Activated CD4-positive, alpha-beta T cell treated with anti-CD3 and anti-CD28 coated beads, Interleukin-2, amount 10 ng/mL, durations not matched to agents 24 days and 14 days (primary cell): ENCODE measurements at regions not wholly inside any gene's neighbourhood (a gene's known extent, or its start where the extent isn't known, plus 50 kb on each side); places are given as distances from the start of the nearest gene placed in this dataset.
"Not testable (repeated sequence)": the region's sequence is repeated elsewhere in the genome, so short reads cannot be mapped to it uniquely, and the experiment has no call there.

Source experiments
- DNase-seq: peaks from one replicate; pipeline ENCODE4 v3.0.0; 2022
- H3K27ac Mint-ChIP-seq: one replicate; pipeline ENCODE4 v1.8.0; 2022; ENCODE audit warnings: mild to moderate bottlenecking, mixed read lengths
- H3K27me3 Mint-ChIP-seq: one replicate; pipeline ENCODE4 v1.8.0; 2022; ENCODE audit warnings: mixed read lengths
- H3K36me3 Mint-ChIP-seq: one replicate; pipeline ENCODE4 v1.8.0; 2022; ENCODE audit warnings: low read depth, mild to moderate bottlenecking, mixed read lengths
- H3K4me1 Mint-ChIP-seq: one replicate; pipeline ENCODE4 v1.8.0; 2021; ENCODE audit warnings: mixed read lengths
- H3K4me3 Mint-ChIP-seq: one replicate; pipeline ENCODE4 v1.8.0; 2022; ENCODE audit warnings: mild to moderate bottlenecking, moderate library complexity, mixed read lengths
- H3K9me3 Mint-ChIP-seq: one replicate; pipeline ENCODE4 v1.8.0; 2021; ENCODE audit warnings: mixed read lengths
- intact Hi-C: fragments of 100-400 bp; cut with micrococcal nuclease; formaldehyde crosslinking; loops from one replicate; pipeline ENCODE4 v1.15.1; 2023

DNA sequence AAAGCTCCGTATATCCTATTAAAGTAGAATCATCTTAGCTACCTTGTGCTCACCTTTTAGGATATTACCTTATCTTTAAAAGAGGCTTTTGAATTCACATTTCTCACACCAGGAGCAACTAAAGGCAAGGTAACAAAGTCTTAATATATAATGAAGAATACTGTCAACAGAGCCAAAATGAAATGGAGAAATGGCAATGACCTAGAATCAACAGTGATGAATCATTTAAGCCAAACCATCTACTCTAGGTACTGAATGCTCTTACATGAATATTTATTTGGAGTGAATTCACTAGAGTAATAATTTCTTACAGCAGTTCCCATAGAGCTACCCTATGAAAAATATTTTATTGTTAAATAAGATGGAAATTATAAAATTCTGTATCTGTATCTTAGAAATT is 421.0 kb downstream of the RND3 start:
- H3K27me3 Mint-ChIP-seq: no peaks in the 10 kb centered on the region
- H3K9me3 Mint-ChIP-seq: no peaks in the 10 kb centered on the region
- H3K4me1 Mint-ChIP-seq: no peaks in the 10 kb centered on the region
- no peak overlapping the region for H3K27ac Mint-ChIP-seq
- H3K36me3 Mint-ChIP-seq: no peaks in the 10 kb centered on the region
- intact Hi-C loops: no loop called here
- no peak for DNase-seq
- no peak overlapping the region for H3K4me3 Mint-ChIP-seq

DNA sequence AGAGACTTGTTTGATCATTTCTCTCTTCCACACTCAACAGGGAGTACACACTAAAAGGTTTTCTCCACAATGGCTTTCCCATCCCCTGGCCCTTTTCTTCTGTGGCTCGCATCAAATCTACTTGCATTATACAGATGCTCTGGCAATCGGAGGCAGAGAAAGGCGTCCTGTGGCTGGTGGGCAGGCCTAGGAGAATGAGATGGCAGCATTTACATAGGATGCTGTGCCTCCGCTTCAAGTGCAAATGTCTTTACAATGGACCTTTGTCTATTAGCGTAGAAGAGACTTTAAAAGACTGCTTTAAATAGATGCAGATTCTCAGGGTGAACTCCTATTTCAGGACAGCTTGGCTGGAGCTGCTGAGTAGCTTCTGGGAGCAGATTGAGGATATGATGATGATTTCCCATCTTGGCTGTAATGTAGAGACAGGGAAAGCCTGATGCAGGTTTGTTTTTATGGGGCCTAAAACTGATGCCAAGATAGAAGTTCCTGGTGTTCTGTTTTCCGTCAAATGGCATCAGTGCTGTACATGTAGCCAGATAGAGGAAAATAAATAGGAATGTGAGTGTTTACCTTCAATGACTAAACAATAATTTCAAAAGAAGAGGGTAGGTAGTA is 423.4 kb downstream of the RND3 start:
- no peaks in the 10 kb centered on the region for H3K9me3 Mint-ChIP-seq
- no peaks in the 10 kb centered on the region for H3K27me3 Mint-ChIP-seq
- no peak for DNase-seq
- no peaks in the 10 kb centered on the region for H3K36me3 Mint-ChIP-seq
- intact Hi-C loops: no loop called here
- H3K4me3 Mint-ChIP-seq: no peak overlapping the region
- H3K27ac Mint-ChIP-seq: no peak overlapping the region
- H3K4me1 Mint-ChIP-seq: no peaks in the 10 kb centered on the region

DNA sequence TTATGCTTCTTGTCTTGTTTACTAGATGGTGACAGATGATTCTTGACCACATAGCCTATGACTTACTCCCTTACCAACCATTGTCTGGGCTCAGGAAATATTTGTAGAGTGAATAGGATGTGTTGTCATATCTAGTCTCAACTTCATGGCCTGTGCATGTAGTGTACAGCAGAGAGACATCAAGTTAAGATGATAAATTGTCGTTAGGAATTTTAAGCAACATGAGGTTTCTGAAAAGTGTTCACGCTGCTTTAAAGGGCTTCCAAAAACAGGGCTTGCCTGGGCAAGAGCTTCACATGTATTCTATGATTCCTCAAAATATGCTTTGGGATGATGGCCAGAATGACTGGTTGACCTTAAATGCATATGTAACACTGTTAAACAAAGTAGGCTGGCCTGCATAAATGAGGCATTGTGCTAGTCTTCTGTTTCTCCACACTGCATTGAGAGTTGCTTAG is 424.0 kb downstream of the RND3 start:
- Mint-ChIP-seq H3K27ac (no peak overlapping the region), H3K36me3 (no peaks in the 10 kb centered on the region), H3K4me3 (no peak overlapping the region), H3K4me1 (no peaks in the 10 kb centered on the region), H3K9me3 (no peaks in the 10 kb centered on the region), H3K27me3 (no peaks in the 10 kb centered on the region)
- no peak for DNase-seq
- intact Hi-C loops: no loop called here

DNA sequence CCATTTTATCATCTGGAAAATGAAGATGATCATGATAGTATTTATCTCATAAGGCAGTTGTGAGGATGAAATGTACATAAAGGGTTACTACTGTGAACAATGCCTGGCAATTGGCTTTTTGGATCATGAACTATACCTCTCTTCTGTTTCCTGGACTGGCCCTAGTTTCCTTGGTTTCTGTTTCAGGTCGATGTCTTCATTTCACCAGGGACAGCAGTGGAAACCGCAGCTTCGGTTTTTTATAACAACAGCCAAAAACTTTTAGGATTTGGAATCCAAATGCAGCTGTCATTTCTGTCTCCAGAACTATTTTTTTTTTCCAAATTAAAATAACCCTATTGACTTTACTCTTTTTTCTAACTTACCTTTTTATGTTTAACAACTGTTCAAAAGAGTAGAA is 425.1 kb downstream of the RND3 start:
- no peaks in the 10 kb centered on the region for H3K36me3 Mint-ChIP-seq
- H3K4me1 Mint-ChIP-seq: no peaks in the 10 kb centered on the region
- no peak overlapping the region for H3K4me3 Mint-ChIP-seq
- H3K27me3 Mint-ChIP-seq: no peaks in the 10 kb centered on the region
- H3K9me3 Mint-ChIP-seq: no peaks in the 10 kb centered on the region
- no peak for DNase-seq
- intact Hi-C loops: no loop called here
- H3K27ac Mint-ChIP-seq: no peak overlapping the region

DNA sequence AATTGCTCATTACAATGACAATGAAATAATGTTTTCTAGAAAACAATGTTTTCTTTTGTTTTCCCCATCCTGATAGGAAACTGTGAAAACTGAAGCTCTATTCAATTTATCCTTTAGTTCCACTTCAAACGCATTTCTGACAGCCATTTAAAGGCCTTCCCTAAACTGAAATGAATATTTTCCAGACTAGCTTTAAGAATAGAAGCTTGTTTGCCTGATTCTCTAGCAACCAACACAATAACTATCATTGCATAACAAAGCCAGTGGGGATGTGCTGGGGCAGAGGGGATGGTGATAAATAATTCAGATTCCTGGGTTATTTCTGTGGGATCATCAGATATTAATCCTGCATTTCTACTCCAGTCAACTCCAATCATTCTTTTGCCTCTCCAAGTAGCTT is 427.1 kb downstream of the RND3 start:
- Mint-ChIP-seq H3K4me1 (no peaks in the 10 kb centered on the region), H3K27ac (no peak overlapping the region)
- intact Hi-C loops: no loop called here

DNA sequence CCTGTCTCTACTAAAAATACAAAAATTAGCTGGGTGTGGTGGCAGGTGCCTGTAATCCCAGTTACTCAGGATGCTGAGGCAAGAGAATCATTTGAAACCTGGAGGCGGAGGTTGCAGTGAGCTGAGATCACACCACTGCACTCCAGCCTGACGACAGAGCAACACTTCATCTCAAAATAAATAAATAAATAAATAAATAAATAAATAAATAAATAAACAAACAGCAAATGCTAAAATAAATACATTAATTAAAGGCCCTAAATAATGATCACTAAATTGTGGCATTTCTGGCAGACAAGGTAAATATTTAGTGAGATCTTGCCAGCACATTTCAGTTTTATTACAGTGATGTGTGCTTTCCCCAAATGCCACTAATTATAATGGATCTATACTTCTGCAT is 427.8 kb downstream of the RND3 start:
- H3K36me3 Mint-ChIP-seq, H3K4me1 Mint-ChIP-seq, H3K27ac Mint-ChIP-seq, H3K27me3 Mint-ChIP-seq, DNase-seq, H3K9me3 Mint-ChIP-seq, H3K4me3 Mint-ChIP-seq, intact Hi-C loops: not testable (repeated sequence)

More for the DNA sequence above, 427.1 kb downstream of the RND3 start:
- DNase-seq: no peak
- Mint-ChIP-seq H3K27me3 (no peaks in the 10 kb centered on the region), H3K9me3 (no peaks in the 10 kb centered on the region), H3K36me3 (no peaks in the 10 kb centered on the region), H3K4me3 (no peak overlapping the region)

DNA sequence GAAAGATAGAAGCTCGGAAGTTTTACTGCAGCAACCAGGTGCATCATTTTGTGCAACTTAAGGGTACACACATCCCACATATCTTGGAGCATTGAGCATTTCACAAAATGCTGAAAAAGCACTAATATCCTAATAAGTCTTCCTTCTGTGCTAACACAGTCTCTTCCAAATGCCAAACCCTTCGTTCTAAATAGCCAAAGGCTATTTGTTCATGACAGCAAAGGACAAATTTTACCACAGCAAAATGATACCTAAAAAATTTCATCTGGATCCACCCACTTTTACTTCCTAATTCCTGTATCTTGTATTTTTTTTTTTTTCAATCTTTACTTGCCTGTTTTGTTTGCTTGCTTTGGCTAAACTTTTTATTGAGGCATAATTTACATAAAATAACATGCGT is 435.0 kb downstream of the RND3 start:
- no peaks in the 10 kb centered on the region for H3K9me3 Mint-ChIP-seq
- H3K4me1 Mint-ChIP-seq: no peaks in the 10 kb centered on the region
- H3K4me3 Mint-ChIP-seq: no peak overlapping the region
- H3K27me3 Mint-ChIP-seq: no peaks in the 10 kb centered on the region
- no peak for DNase-seq
- no peak overlapping the region for H3K27ac Mint-ChIP-seq
- no peaks in the 10 kb centered on the region for H3K36me3 Mint-ChIP-seq
- intact Hi-C loops: no loop called here

DNA sequence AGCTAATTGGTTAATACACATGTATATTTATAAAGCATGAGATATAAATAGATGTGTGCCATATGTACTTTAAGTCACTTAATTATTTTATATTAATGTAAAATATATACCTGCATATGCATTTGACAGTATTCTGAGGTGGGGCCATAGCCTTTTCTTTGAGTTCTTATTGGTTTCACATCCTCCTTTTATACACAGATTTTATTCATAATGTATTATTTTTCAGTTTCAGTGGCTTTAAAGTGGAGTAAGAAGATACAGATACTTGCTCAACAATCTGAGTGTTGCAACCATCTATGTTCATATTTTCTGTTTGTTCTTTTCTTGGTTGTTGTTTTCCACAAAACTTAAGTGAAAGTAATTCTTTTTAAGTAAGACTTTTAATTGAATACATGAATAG is 436.5 kb downstream of the RND3 start:
- no peak overlapping the region for H3K4me3 Mint-ChIP-seq
- no peak for DNase-seq
- H3K27me3 Mint-ChIP-seq: no peaks in the 10 kb centered on the region
- no peaks in the 10 kb centered on the region for H3K4me1 Mint-ChIP-seq
- no peaks in the 10 kb centered on the region for H3K9me3 Mint-ChIP-seq
- no peaks in the 10 kb centered on the region for H3K36me3 Mint-ChIP-seq
- no peak overlapping the region for H3K27ac Mint-ChIP-seq
- intact Hi-C loops: no loop called here

DNA sequence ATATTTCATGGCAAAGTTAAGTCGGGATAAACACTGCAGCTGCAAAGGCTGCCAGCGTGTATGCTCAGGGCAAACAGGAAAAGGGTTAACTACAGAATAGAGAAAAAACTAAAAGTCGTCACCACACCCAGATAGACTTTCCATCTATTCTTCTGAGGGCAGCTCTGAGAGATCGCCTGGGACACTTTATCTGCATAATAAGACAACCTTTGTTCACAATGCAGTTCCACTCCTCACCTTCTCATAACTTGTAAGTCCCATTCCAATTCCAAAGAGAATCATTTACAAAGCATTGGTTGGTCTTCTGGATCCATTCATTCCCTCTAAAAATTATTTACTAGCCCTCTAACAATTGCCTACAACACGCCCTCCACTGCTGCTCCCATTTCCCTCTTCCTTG is 437.4 kb downstream of the RND3 start:
- no peak overlapping the region for H3K4me3 Mint-ChIP-seq

DNA sequence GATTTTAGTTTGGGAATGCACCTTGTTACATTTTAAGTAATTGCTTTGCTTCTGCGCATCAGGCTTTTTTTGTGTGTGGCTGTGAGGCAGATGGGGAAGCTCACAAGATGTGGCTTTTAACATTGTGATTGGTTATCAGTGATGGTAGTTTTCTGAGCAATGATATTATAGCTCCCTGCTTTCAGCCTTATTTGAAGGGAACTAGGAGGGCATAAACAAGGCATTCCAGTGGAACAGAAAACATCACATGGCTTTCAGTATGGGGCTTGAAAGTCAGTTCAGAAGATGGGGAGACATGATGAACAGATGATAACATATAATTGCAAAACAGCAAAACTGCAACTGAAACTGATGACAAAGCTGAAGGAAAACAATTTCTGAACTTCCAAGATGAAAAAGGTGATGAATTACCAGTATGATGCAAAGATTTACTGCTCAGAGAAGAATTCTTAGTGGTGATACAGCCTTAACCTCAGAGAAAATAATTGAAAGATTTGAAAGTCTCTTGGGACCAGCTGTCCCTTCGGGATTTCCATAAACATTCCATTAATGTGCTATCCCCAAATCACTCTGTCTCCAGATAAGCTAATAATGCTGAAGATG is 439.7 kb downstream of the RND3 start:
- DNase-seq: no peak
- H3K27me3 Mint-ChIP-seq: no peaks in the 10 kb centered on the region
- H3K4me3 Mint-ChIP-seq: no peak overlapping the region
- H3K9me3 Mint-ChIP-seq: no peaks in the 10 kb centered on the region
- no peak overlapping the region for H3K27ac Mint-ChIP-seq
- no peaks in the 10 kb centered on the region for H3K36me3 Mint-ChIP-seq
- no peaks in the 10 kb centered on the region for H3K4me1 Mint-ChIP-seq
- intact Hi-C loops: no loop called here

More for the DNA sequence above, 437.4 kb downstream of the RND3 start:
- intact Hi-C loops: no loop called here
- no peaks in the 10 kb centered on the region for H3K9me3 Mint-ChIP-seq
- no peaks in the 10 kb centered on the region for H3K27me3 Mint-ChIP-seq
- no peak overlapping the region for H3K27ac Mint-ChIP-seq
- H3K4me1 Mint-ChIP-seq: no peaks in the 10 kb centered on the region
- H3K36me3 Mint-ChIP-seq: no peaks in the 10 kb centered on the region
- DNase-seq: no peak

DNA sequence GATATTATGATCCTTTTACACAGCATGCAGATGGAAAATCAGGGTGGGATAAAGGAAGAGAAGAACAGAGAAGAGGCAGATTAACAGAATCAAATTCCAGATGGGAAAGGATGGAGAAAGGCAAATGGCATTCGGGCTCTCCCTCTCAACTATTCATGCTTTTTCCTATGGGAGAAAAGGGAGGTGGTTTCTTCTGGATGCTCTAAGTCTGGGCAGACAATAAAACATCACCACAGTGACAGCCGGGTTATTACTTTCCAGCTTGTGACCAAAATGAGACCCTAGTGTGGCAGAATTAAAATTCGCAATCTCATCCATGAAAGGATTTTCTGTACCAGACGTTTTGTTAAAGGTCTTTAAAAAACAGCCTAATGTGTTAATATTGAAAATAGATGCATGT is 440.7 kb downstream of the RND3 start:
- Mint-ChIP-seq H3K4me1 (no peaks in the 10 kb centered on the region), H3K4me3 (no peak overlapping the region), H3K27me3 (no peaks in the 10 kb centered on the region), H3K27ac (no peak overlapping the region), H3K36me3 (no peaks in the 10 kb centered on the region), H3K9me3 (no peaks in the 10 kb centered on the region)
- intact Hi-C loops: no loop called here
- DNase-seq: no peak

DNA sequence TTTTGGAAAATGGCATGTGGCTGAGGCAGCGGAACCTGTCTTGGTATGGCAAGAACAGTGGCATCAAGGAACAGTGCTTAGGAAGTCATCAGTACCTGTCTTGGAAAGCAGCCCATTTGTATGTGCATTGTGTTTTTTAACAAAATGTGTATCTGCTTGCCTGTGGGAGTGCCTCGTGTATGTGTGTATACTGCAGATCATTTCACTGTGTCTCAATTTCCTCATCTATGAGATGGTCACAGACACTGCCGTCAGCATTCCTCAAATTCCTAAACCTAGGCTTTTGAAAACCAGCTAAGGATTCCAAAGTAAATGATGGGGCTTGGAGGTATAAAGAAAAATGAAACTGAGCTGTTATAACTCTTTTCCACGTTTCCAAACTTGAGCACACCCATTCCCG is 441.3 kb downstream of the RND3 start:
- Mint-ChIP-seq H3K27me3 (no peaks in the 10 kb centered on the region), H3K9me3 (no peaks in the 10 kb centered on the region), H3K4me3 (no peak overlapping the region), H3K4me1 (no peaks in the 10 kb centered on the region), H3K27ac (no peak overlapping the region), H3K36me3 (no peaks in the 10 kb centered on the region)
- intact Hi-C loops: no loop called here
- DNase-seq: no peak

DNA sequence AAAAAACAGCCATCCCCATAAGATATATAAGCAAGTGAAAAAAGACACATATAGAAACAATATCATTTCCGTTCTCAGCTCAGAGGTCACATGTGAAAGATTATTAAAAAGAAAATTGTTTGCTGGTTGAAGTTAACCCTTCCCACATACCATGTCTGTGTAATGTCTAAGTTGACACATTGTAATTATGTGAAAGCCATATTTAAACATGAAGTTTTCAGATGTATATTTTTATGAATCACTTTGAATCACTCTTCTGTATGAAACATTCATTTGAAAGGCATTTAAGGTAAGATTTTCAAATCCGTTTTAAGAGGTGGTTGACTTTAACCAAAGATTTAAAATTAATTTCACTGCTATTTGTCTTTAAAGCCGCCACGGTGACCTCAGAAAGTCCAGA is 441.9 kb downstream of the RND3 start:
- no peaks in the 10 kb centered on the region for H3K27me3 Mint-ChIP-seq
- no peaks in the 10 kb centered on the region for H3K36me3 Mint-ChIP-seq
- no peak overlapping the region for H3K27ac Mint-ChIP-seq
- intact Hi-C loops: no loop called here
- H3K4me3 Mint-ChIP-seq: no peak overlapping the region
- DNase-seq: no peak
- no peaks in the 10 kb centered on the region for H3K4me1 Mint-ChIP-seq
- no peaks in the 10 kb centered on the region for H3K9me3 Mint-ChIP-seq

DNA sequence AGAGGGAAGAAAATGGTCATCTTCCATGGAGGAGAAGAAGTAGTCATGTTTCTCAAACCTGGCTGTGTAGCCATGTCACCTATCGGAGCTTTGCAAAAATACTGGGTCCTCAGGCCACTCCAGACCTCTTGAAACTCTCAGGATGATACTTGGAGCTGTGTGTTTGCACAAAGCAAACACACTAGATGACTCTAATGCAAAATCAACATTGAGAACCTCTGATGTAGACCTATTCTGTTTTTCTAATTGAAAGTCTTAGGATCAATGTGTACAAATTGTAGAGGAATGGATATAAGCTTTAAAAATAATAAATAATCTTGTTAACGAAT is 444.3 kb downstream of the RND3 start:
- H3K4me1 Mint-ChIP-seq: no peaks in the 10 kb centered on the region
- no peaks in the 10 kb centered on the region for H3K9me3 Mint-ChIP-seq
- no peaks in the 10 kb centered on the region for H3K27me3 Mint-ChIP-seq
- no peaks in the 10 kb centered on the region for H3K36me3 Mint-ChIP-seq
- H3K27ac Mint-ChIP-seq: no peak overlapping the region
- intact Hi-C loops: no loop called here
- DNase-seq: no peak
- no peak overlapping the region for H3K4me3 Mint-ChIP-seq

DNA sequence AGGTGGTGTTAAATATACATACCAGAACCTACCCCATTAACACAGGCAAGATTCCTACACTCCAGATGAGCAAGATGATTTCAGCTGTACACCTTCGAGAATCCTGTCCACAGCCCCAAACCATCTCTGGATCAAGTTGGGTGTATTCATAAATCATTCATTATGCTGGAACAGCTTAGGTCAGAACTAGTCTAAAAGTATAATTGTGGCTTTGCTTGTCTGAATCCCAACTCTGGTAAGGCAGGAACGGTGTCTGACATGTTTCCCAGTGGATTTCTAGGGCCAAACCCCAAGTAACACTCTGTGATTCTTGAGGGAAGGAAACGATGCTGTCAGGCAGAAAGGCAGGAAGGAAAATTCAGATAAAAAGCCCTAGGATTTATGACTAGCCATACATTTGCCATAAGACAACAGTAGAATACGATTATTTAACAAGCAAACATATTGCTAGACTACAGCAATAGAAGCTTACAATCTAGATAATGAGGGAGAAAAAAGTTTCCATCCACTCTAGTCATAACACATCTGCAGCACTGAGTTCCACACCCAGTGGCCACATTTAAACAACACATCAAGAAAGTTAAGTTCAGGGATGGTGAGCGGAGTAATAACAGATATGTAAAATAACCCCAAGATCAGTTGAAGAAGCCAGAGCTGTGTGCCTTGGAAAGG is 444.8 kb downstream of the RND3 start:
- Mint-ChIP-seq H3K4me3 (no peak overlapping the region), H3K27ac (no peak overlapping the region), H3K27me3 (no peaks in the 10 kb centered on the region), H3K36me3 (no peaks in the 10 kb centered on the region), H3K4me1 (no peaks in the 10 kb centered on the region), H3K9me3 (no peaks in the 10 kb centered on the region)
- intact Hi-C loops: no loop called here
- no peak for DNase-seq
